ENCODE measurements at regions not wholly inside any gene's neighbourhood (a gene's known extent, or its start where the extent isn't known, plus 50 kb on each side); places are given as distances from the start of the nearest gene placed in this dataset.

DNA sequence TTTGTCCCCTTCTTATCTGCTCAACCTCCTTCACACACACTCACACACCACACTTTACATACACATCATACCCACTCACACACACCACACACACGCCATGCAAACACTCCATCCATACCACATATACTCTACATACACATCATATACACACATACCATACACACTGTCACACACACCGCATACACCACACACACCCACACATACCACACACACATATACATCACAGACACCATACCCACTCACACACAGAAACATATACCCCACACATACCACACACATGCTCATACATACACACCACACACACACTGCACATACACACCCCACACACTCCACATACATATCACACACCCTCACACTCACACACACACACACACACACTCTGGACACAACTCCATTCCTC is 54.3 kb upstream of the ACP3 start:
- H3F3A ChIP-seq (ENCODE audit: insufficient read depth, low read length, poor library complexity, severe bottlenecking) = no peaks in the 10 kb centered on the region

DNA sequence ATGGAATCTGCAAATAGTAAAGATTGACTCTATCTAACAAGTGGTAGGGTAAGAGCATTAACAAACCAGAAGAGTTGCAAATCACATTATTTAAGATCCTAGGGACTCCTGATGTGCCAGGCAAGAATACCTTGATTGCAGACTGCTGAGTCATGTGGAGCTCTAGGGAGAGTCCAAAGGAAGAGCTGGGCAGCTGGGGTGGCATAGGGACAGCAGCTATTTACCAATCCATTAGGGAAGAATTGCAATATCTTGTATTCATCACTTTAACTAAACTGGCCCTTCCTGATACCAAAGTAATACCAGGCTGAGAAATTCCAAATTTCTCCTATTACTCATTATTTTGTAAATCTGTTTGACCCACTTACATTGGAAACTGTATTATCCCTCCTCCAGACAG is 52.2 kb upstream of the ACP3 start:
- H3K27me3 ChIP-seq (ENCODE audit: insufficient read depth, low read depth, low read length) = no peaks in the 10 kb centered on the region
- H3K4me2 ChIP-seq (ENCODE audit: low read length) = no peak overlapping the region
- no peak overlapping the region for H3K27ac ChIP-seq (ENCODE audit: low read length)
- H3F3A ChIP-seq (ENCODE audit: insufficient read depth, low read length, poor library complexity, severe bottlenecking) = no peaks in the 10 kb centered on the region
- H3K36me3 ChIP-seq (ENCODE audit: insufficient read depth, low read length) = no peaks in the 10 kb centered on the region
- no peaks in the 10 kb centered on the region for H3K9me3 ChIP-seq (ENCODE audit: low read length)
- H3K9ac ChIP-seq (ENCODE audit: low read length) = no peak overlapping the region
- TF ChIP-seq MXI1 (conservative IDR thresholded peaks at IDR 0.05; ENCODE audit: poor library complexity, severe bottlenecking) = no peak
- TF ChIP-seq EZH2 (IDR thresholded peaks at IDR 0.05; ENCODE audit: borderline replicate concordance, insufficient read depth, low read length, poor library complexity, severe bottlenecking) = no peak
- TF ChIP-seq, protein P1, sequence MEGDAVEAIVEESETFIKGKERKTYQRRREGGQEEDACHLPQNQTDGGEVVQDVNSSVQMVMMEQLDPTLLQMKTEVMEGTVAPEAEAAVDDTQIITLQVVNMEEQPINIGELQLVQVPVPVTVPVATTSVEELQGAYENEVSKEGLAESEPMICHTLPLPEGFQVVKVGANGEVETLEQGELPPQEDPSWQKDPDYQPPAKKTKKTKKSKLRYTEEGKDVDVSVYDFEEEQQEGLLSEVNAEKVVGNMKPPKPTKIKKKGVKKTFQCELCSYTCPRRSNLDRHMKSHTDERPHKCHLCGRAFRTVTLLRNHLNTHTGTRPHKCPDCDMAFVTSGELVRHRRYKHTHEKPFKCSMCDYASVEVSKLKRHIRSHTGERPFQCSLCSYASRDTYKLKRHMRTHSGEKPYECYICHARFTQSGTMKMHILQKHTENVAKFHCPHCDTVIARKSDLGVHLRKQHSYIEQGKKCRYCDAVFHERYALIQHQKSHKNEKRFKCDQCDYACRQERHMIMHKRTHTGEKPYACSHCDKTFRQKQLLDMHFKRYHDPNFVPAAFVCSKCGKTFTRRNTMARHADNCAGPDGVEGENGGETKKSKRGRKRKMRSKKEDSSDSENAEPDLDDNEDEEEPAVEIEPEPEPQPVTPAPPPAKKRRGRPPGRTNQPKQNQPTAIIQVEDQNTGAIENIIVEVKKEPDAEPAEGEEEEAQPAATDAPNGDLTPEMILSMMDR (IDR thresholded peaks at IDR 0.05; ENCODE audit: poor library complexity, severe bottlenecking) = no peak
- TF ChIP-seq, protein P2, sequence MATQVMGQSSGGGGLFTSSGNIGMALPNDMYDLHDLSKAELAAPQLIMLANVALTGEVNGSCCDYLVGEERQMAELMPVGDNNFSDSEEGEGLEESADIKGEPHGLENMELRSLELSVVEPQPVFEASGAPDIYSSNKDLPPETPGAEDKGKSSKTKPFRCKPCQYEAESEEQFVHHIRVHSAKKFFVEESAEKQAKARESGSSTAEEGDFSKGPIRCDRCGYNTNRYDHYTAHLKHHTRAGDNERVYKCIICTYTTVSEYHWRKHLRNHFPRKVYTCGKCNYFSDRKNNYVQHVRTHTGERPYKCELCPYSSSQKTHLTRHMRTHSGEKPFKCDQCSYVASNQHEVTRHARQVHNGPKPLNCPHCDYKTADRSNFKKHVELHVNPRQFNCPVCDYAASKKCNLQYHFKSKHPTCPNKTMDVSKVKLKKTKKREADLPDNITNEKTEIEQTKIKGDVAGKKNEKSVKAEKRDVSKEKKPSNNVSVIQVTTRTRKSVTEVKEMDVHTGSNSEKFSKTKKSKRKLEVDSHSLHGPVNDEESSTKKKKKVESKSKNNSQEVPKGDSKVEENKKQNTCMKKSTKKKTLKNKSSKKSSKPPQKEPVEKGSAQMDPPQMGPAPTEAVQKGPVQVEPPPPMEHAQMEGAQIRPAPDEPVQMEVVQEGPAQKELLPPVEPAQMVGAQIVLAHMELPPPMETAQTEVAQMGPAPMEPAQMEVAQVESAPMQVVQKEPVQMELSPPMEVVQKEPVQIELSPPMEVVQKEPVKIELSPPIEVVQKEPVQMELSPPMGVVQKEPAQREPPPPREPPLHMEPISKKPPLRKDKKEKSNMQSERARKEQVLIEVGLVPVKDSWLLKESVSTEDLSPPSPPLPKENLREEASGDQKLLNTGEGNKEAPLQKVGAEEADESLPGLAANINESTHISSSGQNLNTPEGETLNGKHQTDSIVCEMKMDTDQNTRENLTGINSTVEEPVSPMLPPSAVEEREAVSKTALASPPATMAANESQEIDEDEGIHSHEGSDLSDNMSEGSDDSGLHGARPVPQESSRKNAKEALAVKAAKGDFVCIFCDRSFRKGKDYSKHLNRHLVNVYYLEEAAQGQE (IDR thresholded peaks at IDR 0.05; ENCODE audit: borderline replicate concordance) = no peak
- TF ChIP-seq RAD21 (conservative IDR thresholded peaks at IDR 0.05) = no peak
- TF ChIP-seq SMC3 (conservative IDR thresholded peaks at IDR 0.05; ENCODE audit: poor library complexity) = no peak
- no peak for TF ChIP-seq TAF1 (IDR thresholded peaks at IDR 0.05; ENCODE audit: low read depth)
- TF ChIP-seq EP300 (conservative IDR thresholded peaks at IDR 0.05; ENCODE audit: poor library complexity, severe bottlenecking) = no peak
- TF ChIP-seq POLR2AphosphoS5 (IDR thresholded peaks at IDR 0.05) = no peak
- no peaks in the 10 kb centered on the region for H3K79me2 ChIP-seq (replicated peaks; ENCODE audit: insufficient read depth, low read length)
- no peaks in the 10 kb centered on the region for H4K20me1 ChIP-seq (ENCODE audit: insufficient read depth)
- no peaks in the 10 kb centered on the region for H3K9me2 ChIP-seq (ENCODE audit: insufficient read depth, low read length)
- H3K4me3 ChIP-seq (ENCODE audit: low read length) = no peak overlapping the region
- no peak overlapping the region for H2AFZ ChIP-seq (ENCODE audit: low read depth, low read length)

More for the DNA sequence above, 54.3 kb upstream of the ACP3 start:
- no peak overlapping the region for H3K27ac ChIP-seq (ENCODE audit: low read length)
- no peak overlapping the region for H3K4me3 ChIP-seq (ENCODE audit: low read length)
- no peaks in the 10 kb centered on the region for H4K20me1 ChIP-seq (ENCODE audit: insufficient read depth)
- no peaks in the 10 kb centered on the region for H3K9me2 ChIP-seq (ENCODE audit: insufficient read depth, low read length)
- H3K4me2 ChIP-seq (ENCODE audit: low read length) = no peak overlapping the region
- H3K9ac ChIP-seq (ENCODE audit: low read length) = no peak overlapping the region
- H3K36me3 ChIP-seq (ENCODE audit: insufficient read depth, low read length) = no peaks in the 10 kb centered on the region
- H2AFZ ChIP-seq (ENCODE audit: low read depth, low read length) = no peak overlapping the region
- TF ChIP-seq POLR2AphosphoS5 (IDR thresholded peaks at IDR 0.05) = no peak
- no peak for TF ChIP-seq MXI1 (conservative IDR thresholded peaks at IDR 0.05; ENCODE audit: poor library complexity, severe bottlenecking)
- TF ChIP-seq, protein P2 (IDR thresholded peaks at IDR 0.05; ENCODE audit: borderline replicate concordance) = no peak
- no peak for TF ChIP-seq EZH2 (IDR thresholded peaks at IDR 0.05; ENCODE audit: borderline replicate concordance, insufficient read depth, low read length, poor library complexity, severe bottlenecking)
- TF ChIP-seq RAD21 (conservative IDR thresholded peaks at IDR 0.05) = no peak
- no peak for TF ChIP-seq EP300 (conservative IDR thresholded peaks at IDR 0.05; ENCODE audit: poor library complexity, severe bottlenecking)
- no peak for TF ChIP-seq TAF1 (IDR thresholded peaks at IDR 0.05; ENCODE audit: low read depth)
- TF ChIP-seq SMC3 (conservative IDR thresholded peaks at IDR 0.05; ENCODE audit: poor library complexity) = no peak
- no peaks in the 10 kb centered on the region for H3K79me2 ChIP-seq (replicated peaks; ENCODE audit: insufficient read depth, low read length)
- no peaks in the 10 kb centered on the region for H3K27me3 ChIP-seq (ENCODE audit: insufficient read depth, low read depth, low read length)
- H3K9me3 ChIP-seq (ENCODE audit: low read length) = no peaks in the 10 kb centered on the region

All from neural cell (in vitro differentiated cells).